Duodenal mucosa (tissue), 2 donors: ENCODE measurements at regions not wholly inside any gene's neighbourhood (a gene's known extent, or its start where the extent isn't known, plus 50 kb on each side); places are given as distances from the start of the nearest gene placed in this dataset.

Experiments
- H3K27ac ChIP-seq: one replicate; pipeline ENCODE4 v1.7.0; 2013; ENCODE audit warnings: low read depth, low read length
- H3K27me3 ChIP-seq, 2 donors: one replicate each; pipeline ENCODE4 v1.7.0; 2013; ENCODE audit warnings: low read length in 2 of 2, control low read depth in 1 of 2; ENCODE audit not compliant: insufficient read depth in 2 of 2, control insufficient read depth in 1 of 2
- H3K36me3 ChIP-seq, 2 donors: one replicate each; pipeline ENCODE4 v1.7.0; 2013; ENCODE audit warnings: low read length in 2 of 2, control low read depth in 1 of 2; ENCODE audit not compliant: insufficient read depth in 2 of 2, control insufficient read depth in 1 of 2
- H3K4me1 ChIP-seq, 2 donors: one replicate each; pipeline ENCODE4 v1.7.0; 2013; ENCODE audit warnings: low read length in 2 of 2, control low read depth in 1 of 2; ENCODE audit not compliant: insufficient read depth in 2 of 2, control insufficient read depth in 1 of 2
- H3K4me3 ChIP-seq, 2 donors: one replicate each; pipeline ENCODE4 v1.7.0; 2013; ENCODE audit warnings: low read length in 2 of 2, low read depth in 1 of 2
- H3K9ac ChIP-seq, 2 donors: one replicate each; pipeline ENCODE4 v1.7.0; 2013; ENCODE audit warnings: low read length in 2 of 2, low read depth in 1 of 2
- H3K9me3 ChIP-seq, 2 donors: one replicate each; pipeline ENCODE4 v1.7.0; 2013; ENCODE audit warnings: low read length in 2 of 2, control low read depth in 1 of 2; ENCODE audit not compliant: control insufficient read depth in 1 of 2

DNA sequence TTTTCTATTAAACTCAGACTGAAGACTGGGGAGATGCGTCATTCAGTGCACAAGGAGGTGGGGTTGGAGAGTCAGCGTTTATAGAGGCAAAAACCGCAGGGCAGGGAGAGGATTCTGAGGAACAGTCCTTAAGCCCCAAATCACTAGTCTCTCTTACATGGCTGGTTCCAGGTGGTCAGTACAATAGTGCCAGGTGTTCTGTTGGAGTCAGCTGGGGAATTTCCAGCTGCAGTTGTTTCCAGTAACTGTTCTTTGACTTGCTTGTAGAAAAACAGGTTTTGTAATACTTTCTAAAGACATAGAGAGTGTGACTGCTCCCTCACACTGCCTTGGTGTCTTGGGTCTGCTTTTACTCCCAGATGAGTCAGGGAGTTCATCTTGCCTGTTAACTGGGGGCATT lies 192.2 kb downstream of the TMTC3 start:
- Histone ChIP-seq H3K36me3 (no peaks in the 10 kb centered on the region), H3K4me1 (no peaks in the 10 kb centered on the region), H3K9me3 (no peaks in the 10 kb centered on the region), H3K4me3 (no peak overlapping the region), H3K27me3 (no peaks in the 10 kb centered on the region), H3K9ac (no peak overlapping the region), H3K27ac (no peak overlapping the region)

- Histone ChIP-seq H3K36me3 (no peaks in the 10 kb centered on the region), H3K27me3 (no peaks in the 10 kb centered on the region), H3K4me3 (no peak overlapping the region), H3K9me3 (no peaks in the 10 kb centered on the region), H3K4me1 (no peaks in the 10 kb centered on the region), H3K27ac (no peak overlapping the region), H3K9ac (no peak overlapping the region)
Observed at GRCh38 chr12:88336076-88336739, 194.1 kb downstream of the TMTC3 start.

DNA sequence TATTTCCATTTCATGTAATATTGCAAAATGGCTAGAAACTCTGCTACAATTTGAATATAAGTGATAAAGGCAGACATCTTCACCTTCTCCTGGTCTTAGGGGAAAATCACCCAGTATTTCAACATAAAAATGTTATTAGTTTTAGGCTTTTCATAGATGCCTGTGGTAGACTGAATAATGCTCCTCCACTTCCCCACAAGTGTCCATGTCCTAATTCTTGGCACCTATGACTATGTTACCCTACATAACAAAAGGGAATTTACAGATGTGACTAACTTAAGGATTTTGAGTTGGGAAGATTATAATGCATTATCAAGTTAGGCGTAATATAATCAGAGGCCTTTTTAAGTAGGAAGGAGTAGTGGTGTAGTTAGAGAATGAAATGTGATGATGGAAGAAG lies 196.4 kb downstream of the TMTC3 start:
- Histone ChIP-seq H3K27me3 (no peaks in the 10 kb centered on the region), H3K36me3 (no peaks in the 10 kb centered on the region), H3K9me3 (no peaks in the 10 kb centered on the region), H3K27ac (no peak overlapping the region), H3K9ac (no peak overlapping the region), H3K4me3 (no peak overlapping the region), H3K4me1 (no peaks in the 10 kb centered on the region)

- H3K9me3 ChIP-seq = no peaks in the 10 kb centered on the region
- no peaks in the 10 kb centered on the region for H3K4me1 ChIP-seq
- H3K27ac ChIP-seq = no peak overlapping the region
- no peaks in the 10 kb centered on the region for H3K27me3 ChIP-seq
- H3K9ac ChIP-seq = no peak overlapping the region
- H3K4me3 ChIP-seq = no peak overlapping the region
- H3K36me3 ChIP-seq = no peaks in the 10 kb centered on the region
Observed at GRCh38 chr12:88339254-88339949, 197.3 kb downstream of the TMTC3 start.

DNA sequence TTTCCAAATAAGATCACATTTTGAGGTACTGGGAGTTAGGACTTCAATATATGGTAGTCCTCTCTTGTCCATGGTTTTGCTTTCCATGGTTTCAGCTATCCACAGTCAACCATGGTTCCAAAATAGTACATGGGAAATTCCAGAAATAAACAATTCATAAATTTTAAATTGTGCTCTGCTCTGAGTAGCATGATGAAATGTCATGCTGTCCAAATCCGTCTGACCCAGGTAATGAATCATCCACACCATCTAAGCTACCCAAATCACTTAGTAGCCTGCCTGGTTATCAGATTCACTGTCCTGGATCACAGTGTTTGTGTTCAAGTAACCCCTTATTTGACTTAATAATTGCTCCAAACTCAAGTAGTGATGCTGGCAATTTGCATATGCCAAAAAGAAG lies 197.9 kb downstream of the TMTC3 start:
- Histone ChIP-seq H3K36me3 (no peaks in the 10 kb centered on the region), H3K9ac (no peak overlapping the region), H3K4me3 (no peak overlapping the region), H3K27ac (no peak overlapping the region), H3K4me1 (no peaks in the 10 kb centered on the region), H3K9me3 (no peaks in the 10 kb centered on the region), H3K27me3 (no peaks in the 10 kb centered on the region)

DNA sequence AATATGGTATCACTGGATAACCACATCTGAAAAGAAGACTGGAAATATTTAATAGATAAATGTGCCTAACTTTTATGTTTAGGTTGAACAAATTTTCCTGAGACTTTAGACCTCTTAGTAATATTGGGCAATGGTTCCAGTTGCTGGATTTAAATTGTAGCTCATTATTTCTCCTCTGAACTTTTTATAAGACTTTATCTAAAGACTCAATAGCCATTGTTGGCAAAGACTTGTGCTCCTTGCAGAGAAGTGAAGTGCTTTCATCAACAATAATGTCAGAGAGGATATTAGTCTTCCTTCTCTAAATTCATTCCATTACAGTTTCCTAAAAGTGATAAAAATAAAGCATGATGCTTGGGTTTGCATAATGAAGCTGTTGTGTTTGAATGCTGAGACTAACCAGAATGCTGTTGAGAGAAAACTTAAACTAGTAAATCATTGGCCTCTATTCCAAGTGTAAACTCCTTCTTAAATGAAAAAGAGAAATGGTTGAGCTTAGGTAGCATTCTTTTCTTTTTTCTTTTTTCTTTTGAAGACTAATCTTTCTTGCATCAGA lies 200.2 kb downstream of the TMTC3 start:
- no peaks in the 10 kb centered on the region for H3K27me3 ChIP-seq
- no peak overlapping the region for H3K27ac ChIP-seq
- no peaks in the 10 kb centered on the region for H3K36me3 ChIP-seq

DNA sequence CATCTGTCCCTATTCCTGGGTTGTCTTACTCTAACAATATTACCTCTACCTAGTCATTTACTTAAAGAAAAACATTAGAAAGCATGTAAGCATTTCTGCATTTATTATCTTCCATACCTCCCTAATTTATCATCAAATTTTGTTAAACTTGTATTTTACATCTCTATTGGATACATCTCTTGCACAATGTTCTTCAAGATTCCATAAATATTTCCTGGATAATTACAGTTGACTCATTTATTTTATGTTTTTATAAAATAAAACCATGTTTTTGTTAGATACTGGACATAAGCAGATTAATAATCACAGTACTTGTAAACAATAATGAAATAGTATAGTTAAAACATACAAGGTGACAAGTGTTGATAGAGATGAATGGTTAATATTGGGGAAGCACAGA lies 209.0 kb downstream of the TMTC3 start:
- no peaks in the 10 kb centered on the region for H3K36me3 ChIP-seq
- no peaks in the 10 kb centered on the region for H3K9me3 ChIP-seq
- no peak overlapping the region for H3K4me3 ChIP-seq

More for the DNA sequence above, 200.2 kb downstream of the TMTC3 start:
- no peak overlapping the region for H3K9ac ChIP-seq
- no peak overlapping the region for H3K4me3 ChIP-seq
- no peaks in the 10 kb centered on the region for H3K4me1 ChIP-seq
- H3K9me3 ChIP-seq = no peaks in the 10 kb centered on the region

GRCh38 chr12:88354691-88355090 lies 212.6 kb downstream of the TMTC3 start:
- H3K27me3 ChIP-seq = no peaks in the 10 kb centered on the region
- H3K9ac ChIP-seq = no peak overlapping the region
- no peak overlapping the region for H3K27ac ChIP-seq
- no peaks in the 10 kb centered on the region for H3K9me3 ChIP-seq
- no peaks in the 10 kb centered on the region for H3K4me1 ChIP-seq
- H3K36me3 ChIP-seq = no peaks in the 10 kb centered on the region
- H3K4me3 ChIP-seq = no peak overlapping the region

More for the DNA sequence above, 209.0 kb downstream of the TMTC3 start:
- Histone ChIP-seq H3K4me1 (no peaks in the 10 kb centered on the region), H3K9ac (no peak overlapping the region), H3K27ac (no peak overlapping the region), H3K27me3 (no peaks in the 10 kb centered on the region)

GRCh38 chr12:88360343-88360742 lies 218.2 kb downstream of the TMTC3 start:
- Histone ChIP-seq H3K4me3 (no peak overlapping the region), H3K27me3 (no peaks in the 10 kb centered on the region), H3K36me3 (no peaks in the 10 kb centered on the region), H3K9ac (no peak overlapping the region), H3K27ac (no peak overlapping the region), H3K4me1 (no peaks in the 10 kb centered on the region), H3K9me3 (no peaks in the 10 kb centered on the region)

DNA sequence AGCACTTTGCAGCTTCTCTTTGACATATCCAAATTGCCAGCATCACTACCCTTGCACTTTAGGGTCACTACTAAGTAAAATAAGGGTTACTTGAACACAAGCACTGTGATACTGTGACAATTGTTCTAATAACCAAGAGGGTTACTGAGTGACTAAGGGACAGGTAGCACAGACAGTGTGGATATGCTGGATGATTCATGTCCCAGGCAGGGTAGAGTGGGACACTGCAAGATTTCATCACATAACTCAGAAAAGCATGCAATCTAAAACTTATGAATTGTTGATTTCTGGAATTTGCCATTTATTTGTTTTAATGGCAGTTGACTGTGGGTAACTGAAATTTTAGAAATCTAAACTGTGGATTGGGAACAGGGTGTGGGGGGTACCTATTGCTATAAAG lies 218.8 kb downstream of the KITLG start:
- H3K27me3 ChIP-seq = no peaks in the 10 kb centered on the region
- no peak overlapping the region for H3K4me3 ChIP-seq
- no peaks in the 10 kb centered on the region for H3K4me1 ChIP-seq
- H3K9ac ChIP-seq = no peak overlapping the region
- no peak overlapping the region for H3K27ac ChIP-seq
- no peaks in the 10 kb centered on the region for H3K36me3 ChIP-seq
- no peaks in the 10 kb centered on the region for H3K9me3 ChIP-seq
